ENCODE measurements at regions not wholly inside any gene's neighbourhood (a gene's known extent, or its start where the extent isn't known, plus 50 kb on each side); places are given as distances from the start of the nearest gene placed in this dataset.
"Not testable (repeated sequence)": the region's sequence is repeated elsewhere in the genome, so short reads cannot be mapped to it uniquely, and the experiment has no call there.

- no peak for DNase-seq (ENCODE audit: low read depth)
These were observed 69.3 kb upstream of the PRR23C start for GRCh38 chr3:139113993-139114375.

DNA sequence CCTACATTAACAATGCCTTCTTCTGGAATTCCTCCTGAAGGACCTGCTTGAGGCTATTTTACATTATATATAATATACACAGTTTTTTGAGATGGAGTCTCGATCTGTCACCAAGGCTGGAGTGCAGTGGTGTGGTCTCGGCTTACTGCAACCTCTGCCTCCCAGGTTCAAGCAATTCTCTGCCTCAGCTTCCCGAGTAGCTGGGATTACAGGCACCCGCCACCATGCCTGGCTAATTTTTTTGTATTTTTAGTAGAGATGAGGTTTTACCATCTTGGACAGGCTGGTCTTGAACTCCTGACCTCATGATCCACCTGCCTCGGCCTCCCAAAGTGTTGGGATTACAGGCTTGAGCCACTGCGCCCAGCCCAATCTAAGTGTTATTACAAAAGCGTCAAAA lies 71.9 kb upstream of the PRR23C start:
- DNase-seq (ENCODE audit: low read depth) = not testable (repeated sequence)

DNA sequence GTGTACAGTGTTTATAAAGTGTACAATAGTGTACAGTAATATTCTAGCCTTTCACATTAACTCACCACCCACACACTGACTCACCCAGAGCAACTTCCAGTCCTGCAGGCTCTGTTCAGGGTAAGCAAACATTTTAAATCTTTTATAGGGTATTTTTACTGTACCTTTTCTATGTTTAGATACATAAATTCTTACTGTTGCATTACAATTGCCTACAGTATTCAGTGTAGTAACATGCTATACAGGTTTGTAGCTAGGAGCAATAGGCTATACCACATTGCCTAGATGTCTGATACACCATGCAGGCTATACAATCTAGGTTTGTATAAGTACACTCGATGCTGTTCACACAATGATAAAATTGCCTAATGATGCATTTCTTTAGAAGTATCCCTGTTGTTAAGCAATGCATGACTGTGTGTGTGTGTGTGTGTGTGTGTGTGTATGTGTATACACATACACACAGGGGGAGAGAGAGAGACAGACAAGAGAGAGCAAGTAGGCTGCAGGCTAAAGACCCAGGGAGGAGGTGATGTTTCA lies 72.5 kb upstream of the PRR23C start:
- no peak for DNase-seq (ENCODE audit: low read depth)

DNA sequence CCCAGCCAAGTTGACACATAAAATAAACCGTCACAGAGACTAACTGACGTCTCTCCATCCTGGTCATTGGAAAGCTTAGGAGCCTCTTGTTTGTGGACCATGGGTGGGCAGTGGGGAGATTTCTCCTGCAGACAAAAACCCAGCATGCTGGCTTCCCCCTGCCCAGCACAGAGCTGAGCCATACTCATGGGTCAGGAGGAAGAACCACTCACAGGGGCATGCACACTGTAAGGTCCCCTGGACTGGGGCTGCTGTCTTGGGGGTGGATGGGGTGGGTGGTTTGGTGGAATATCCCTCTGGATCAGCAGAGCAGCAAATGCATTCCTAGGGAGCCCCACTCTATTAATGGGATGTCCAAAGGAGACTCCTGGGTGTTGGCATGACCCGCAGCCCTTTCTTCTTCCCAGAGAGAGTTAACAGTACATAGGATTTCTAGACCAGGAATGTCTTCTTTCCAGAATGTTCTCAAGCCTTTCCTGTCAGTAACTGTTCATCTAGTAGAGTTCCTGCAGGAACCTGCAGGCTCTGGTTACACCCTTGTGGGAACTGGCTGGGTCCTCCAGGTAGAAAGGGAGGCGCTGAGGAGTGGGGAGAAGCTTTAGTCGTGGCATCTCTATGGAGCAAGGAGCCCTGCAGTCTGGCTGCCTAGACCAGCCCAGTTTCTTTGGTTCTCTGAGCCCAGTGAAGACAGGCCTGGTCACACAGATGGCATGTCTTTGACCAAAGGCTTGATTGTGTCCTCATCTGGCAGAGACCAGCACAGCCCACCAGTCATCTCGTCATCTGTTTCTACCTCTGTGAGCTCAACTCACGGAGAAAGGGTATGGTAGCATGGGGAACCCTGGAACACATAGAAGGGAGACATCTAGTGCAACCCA lies 73.4 kb upstream of the PRR23C start:
- DNase-seq (ENCODE audit: low read depth) = no peak

GRCh38 chr3:139118835-139119234 lies 74.1 kb upstream of the PRR23C start:
- no peak for DNase-seq (ENCODE audit: low read depth)

DNA sequence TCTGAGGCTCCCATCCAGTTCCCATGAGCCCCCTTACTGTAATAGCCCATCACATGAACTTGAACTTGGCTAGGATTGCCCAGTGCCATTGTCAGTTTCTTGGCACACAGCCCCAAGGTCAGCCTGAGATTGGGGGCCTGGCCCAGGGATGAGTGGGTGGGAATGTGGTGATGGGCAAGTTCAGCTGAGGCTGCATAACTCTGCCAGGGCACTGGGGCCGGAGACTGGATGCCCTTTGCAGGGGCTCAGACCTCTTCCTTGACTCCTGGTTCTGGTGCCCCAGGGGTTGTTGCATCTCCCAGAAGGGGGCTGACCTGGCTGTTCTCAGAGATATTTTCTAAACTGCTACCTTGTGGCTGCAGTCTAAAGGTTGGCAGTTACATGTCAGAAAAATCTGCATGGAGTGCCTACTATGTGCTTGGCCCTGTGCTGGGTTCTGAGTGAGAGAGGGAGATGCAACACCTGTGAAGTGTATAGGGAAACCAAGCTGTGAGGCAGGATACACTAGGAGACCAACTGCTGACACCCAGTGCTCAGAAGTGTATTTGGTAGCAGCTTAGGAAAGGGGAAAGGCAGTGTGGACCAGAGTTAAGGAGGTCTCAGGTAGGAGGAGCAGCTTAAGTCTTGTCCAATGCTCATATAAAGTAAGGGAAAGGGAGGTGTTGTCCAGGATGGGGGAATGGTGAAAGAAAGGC lies 74.8 kb upstream of the PRR23C start:
- no peak for DNase-seq (ENCODE audit: low read depth)

GRCh38 chr3:139120086-139121056 lies 75.7 kb upstream of the PRR23C start:
- no peak for DNase-seq (ENCODE audit: low read depth)

GRCh38 chr3:139121513-139122220 lies 77.0 kb upstream of the PRR23C start:
- no peak for DNase-seq (ENCODE audit: low read depth)

GRCh38 chr3:139122221-139122581 lies 77.5 kb upstream of the PRR23C start:
- no peak for DNase-seq (ENCODE audit: low read depth)

GRCh38 chr3:139122612-139123011 lies 77.9 kb upstream of the PRR23C start:
- DNase-seq (ENCODE audit: low read depth) = no peak

GRCh38 chr3:139123377-139124095 lies 78.8 kb upstream of the PRR23C start:
- no peak for DNase-seq (ENCODE audit: low read depth)

DNA sequence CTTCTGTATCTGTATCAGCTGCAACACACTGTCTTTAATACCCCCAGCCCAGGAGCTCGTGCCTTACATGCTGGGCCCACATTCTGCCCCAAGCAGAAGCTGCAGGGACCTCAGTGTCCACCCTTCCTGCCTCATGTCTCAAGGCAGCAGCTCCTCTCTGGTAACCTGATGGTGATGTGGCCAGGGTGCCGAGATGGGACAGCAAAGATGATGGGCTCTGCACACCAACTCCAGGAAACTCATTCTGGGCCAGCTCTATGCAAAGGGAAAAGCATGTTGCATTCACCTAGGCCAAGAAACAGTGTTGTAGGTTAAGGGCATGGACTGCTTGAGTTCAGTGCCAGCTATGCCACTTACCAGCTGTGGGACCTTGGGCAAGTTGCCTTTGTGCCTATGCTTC lies 79.5 kb upstream of the PRR23C start:
- DNase-seq (ENCODE audit: low read depth) = no peak

DNA sequence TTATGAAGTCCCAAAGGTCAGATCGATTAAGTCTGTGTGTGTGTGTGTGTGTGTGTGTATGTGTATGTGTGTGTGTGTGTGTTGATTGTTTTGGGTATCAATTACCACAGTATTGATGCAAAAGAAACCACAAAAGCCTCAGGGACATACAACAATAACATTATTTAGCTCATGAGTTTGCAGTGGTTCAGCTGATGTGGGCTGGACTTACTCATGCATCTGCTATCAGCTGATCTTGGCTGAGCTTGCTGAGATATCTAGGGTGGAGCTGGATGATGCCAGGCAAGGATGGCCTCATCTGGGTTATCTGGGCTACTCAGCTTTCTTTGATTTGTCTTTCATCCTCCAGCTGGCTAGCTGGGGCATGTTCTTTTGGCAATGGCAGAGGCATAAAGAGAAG lies 82.4 kb upstream of the PRR23C start:
- DNase-seq (ENCODE audit: low read depth) = no peak

DNA sequence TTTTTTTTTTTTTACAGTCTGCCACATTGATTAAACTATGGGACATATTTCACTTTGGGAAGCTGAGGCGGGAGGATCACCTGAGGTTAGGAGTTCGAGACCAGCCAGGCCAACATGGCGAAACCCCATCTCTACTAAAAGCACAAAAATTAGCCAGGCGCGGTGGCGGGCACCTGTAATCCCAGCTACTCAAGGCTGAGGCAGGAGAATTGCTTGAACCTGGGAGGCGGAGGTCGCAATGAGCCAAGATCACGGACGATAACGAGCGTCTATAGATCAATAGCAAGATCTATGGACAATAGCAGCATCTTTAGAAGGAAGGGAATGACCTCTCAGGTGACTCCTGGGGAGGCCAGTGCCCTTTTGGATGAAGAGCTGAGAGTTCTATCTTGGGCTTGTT lies 82.9 kb upstream of the PRR23C start:
- DNase-seq (ENCODE audit: low read depth) = not testable (repeated sequence)

DNA sequence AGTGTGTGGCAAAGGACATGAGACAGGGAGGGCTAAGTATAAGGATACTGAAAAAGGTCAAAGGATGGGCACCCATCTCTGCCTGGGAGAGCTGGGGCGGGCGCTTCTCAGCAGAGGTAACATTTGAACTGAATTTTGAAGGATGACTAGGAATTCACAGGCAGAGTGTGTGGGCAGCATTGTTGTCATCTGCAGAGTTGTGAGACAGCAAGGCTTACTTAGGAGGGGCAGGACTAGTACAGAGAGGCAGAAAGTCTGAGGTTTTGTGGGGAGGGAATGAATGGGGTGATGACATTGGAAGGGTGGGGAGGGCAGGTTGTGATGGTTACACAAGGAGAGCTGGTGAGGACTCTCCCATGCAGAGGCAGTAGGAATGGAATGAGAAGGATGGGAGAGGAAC lies 84.1 kb upstream of the PRR23C start:
- DNase-seq (ENCODE audit: low read depth) = no peak

GRCh38 chr3:139129892-139130291 lies 85.2 kb upstream of the PRR23C start:
- no peak for DNase-seq (ENCODE audit: low read depth)

GRCh38 chr3:139130390-139131140 lies 85.9 kb upstream of the PRR23C start:
- DNase-seq (ENCODE audit: low read depth) = no peak

- DNase-seq (ENCODE audit: low read depth) = no peak
These were observed 87.3 kb upstream of the PRR23C start for GRCh38 chr3:139131951-139132350.

DNA sequence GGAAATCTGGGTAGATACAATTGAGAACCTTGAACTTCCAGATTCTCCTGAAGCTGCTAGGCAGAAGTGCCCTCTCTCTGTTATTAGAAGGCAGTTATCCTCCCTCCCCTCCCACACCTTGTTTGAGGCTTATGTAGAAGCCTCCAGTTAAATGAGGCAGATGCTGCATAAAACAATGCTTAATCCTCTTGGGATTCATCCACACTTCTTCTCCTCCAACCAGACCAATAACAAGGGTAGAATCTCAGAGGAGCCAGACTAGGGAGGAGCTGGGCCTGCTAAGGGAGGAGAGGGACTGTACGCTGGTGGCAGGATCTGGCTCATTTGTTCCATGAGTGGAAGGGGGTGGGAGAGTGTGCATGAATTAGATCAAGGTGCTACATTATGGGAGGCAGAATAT lies 88.3 kb upstream of the PRR23C start:
- no peak for DNase-seq (ENCODE audit: low read depth)
